ENCODE measurements at regions not wholly inside any gene's neighbourhood (a gene's known extent, or its start where the extent isn't known, plus 50 kb on each side); places are given as distances from the start of the nearest gene placed in this dataset.

DNA sequence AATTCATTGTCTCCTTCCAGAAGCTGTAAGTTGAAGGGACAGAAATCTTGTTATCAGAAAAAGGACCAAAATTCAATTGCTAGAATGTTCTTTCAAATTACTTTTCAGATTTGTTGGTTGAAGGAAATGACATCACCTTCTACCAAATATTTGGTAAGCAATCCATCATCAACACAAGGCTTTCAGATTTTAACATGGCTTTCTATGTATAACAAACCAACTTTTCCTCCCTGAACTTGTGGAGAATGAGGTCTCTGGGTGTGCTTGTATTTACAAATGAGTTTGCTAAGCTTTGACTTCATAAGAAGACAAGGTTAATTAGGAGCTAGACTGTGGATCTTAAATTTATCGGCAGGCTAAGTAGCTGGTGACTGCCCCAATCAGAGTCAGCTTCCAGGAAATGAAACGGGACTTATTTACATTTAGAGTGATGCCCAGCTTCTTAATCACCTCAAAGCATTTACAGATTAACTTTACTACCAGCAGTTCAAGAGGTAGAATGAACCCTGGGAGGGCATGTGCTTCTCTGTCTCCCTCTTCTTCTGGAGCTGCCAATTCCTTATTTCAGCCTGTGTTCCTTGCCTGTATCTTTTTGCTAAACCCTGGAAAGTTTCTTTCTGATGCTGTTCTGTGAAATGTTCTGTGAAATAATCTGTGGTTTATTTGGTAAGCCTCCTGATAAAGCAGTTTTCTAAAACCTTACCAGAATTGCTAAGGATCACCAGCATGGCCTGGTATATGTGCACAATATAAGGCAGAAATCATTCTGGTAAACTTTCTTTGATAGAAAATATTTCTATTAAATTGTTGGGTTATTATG, 248.8 kb upstream of the FZD8 start:
- RAD21 ChIA-PET (ENCODE audit: low non-redundant PET in 1 of 2, low total read pairs in 2 of 2, uncharacterized antibody in 2 of 2, unreplicated experiment in 2 of 2): no interaction called here
- H2AFZ ChIP-seq (ENCODE audit: low read depth, low read length, poor library complexity, severe bottlenecking): no peak overlapping the region
- no peak overlapping the region for H3K27ac ChIP-seq (ENCODE audit: low read depth, low read length)
- H3K4me2 ChIP-seq (ENCODE audit: low read length): no peak overlapping the region
- no peaks in the 10 kb centered on the region for H3K79me2 ChIP-seq (ENCODE audit: insufficient read depth, low read length)
- no peaks in the 10 kb centered on the region for H3K9me2 ChIP-seq (ENCODE audit: insufficient read depth)
- no peaks in the 10 kb centered on the region for H3K4me1 ChIP-seq (ENCODE audit: control insufficient read depth in 1 of 2, insufficient read depth in 2 of 2, low read length in 2 of 2)
- no peak for DNase-seq (ENCODE audit: low read depth, low spot score)
- intact Hi-C loops (cut with micrococcal nuclease): no loop called here
- POLR2A ChIA-PET: no interaction called here
- no peaks in the 10 kb centered on the region for H3K36me3 ChIP-seq (ENCODE audit: control insufficient read depth in 1 of 2, insufficient read depth in 2 of 2, low read length in 2 of 2)
- CTCF ChIA-PET: no interaction called here
- TF ChIP-seq TCF7L2 (IDR thresholded peaks at IDR 0.05; ENCODE audit: borderline replicate concordance, extremely low read depth, insufficient read depth, insufficient read length) (no peak), FOSL1 (IDR thresholded peaks at IDR 0.05; ENCODE audit: low read depth) (no peak), EZH2 (IDR thresholded peaks at IDR 0.05) (no peak), JUND (IDR thresholded peaks at IDR 0.05) (no peak), MAX (IDR thresholded peaks at IDR 0.05) (no peak)
- TF ChIP-seq, protein P1, sequence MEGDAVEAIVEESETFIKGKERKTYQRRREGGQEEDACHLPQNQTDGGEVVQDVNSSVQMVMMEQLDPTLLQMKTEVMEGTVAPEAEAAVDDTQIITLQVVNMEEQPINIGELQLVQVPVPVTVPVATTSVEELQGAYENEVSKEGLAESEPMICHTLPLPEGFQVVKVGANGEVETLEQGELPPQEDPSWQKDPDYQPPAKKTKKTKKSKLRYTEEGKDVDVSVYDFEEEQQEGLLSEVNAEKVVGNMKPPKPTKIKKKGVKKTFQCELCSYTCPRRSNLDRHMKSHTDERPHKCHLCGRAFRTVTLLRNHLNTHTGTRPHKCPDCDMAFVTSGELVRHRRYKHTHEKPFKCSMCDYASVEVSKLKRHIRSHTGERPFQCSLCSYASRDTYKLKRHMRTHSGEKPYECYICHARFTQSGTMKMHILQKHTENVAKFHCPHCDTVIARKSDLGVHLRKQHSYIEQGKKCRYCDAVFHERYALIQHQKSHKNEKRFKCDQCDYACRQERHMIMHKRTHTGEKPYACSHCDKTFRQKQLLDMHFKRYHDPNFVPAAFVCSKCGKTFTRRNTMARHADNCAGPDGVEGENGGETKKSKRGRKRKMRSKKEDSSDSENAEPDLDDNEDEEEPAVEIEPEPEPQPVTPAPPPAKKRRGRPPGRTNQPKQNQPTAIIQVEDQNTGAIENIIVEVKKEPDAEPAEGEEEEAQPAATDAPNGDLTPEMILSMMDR (IDR thresholded peaks at IDR 0.05 in 2 of 3, conservative IDR thresholded peaks at IDR 0.05 in 1 of 3; ENCODE audit: borderline replicate concordance in 1 of 3, insufficient read depth in 1 of 3, low read depth in 2 of 3, low read length in 2 of 3): no peak
- no peaks in the 10 kb centered on the region for H3K27me3 ChIP-seq (ENCODE audit: insufficient read depth, low read length)
- no TSS peak for BruUV-seq (replicated peaks)
- H3K4me3 ChIP-seq (replicated peaks in 1 of 2; ENCODE audit: low read depth in 1 of 2, low read length in 2 of 2): no peak overlapping the region
- no peak overlapping the region for H3K9ac ChIP-seq (ENCODE audit: low read length)
- H4K20me1 ChIP-seq (ENCODE audit: insufficient read depth): no peaks in the 10 kb centered on the region
- H3K9me3 ChIP-seq (ENCODE audit: control insufficient read depth in 1 of 2, insufficient read depth in 1 of 2, low read depth in 1 of 2, low read length in 2 of 2): peaks cover 0 to 7% of the 10 kb centered on the region in 2 experiments; a peak in 1 of 4 replicates
- ATAC-seq: no peak
